Thoracic aorta (tissue), 2 donors: ENCODE measurements at regions not wholly inside any gene's neighbourhood (a gene's known extent, or its start where the extent isn't known, plus 50 kb on each side); places are given as distances from the start of the nearest gene placed in this dataset.
A peak's percentile ranks its signal among the peaks of the same experiment; 100 is the strongest.

ENCODE experiments used
- ATAC-seq: fragments of 150-250 bp; one replicate; pipeline ENCODE4 v1.8.0; 2017; ENCODE audit warnings: low read depth; ENCODE audit not compliant: insufficient number of reproducible peaks, low FRiP score
- DNase-seq: peaks from one replicate; pipeline ENCODE4 v3.0.0-alpha.2; 2020; ENCODE audit warnings: low spot score
- H3K27ac ChIP-seq, 2 donors: fragments of 200-600 bp; sonication (generic); 1 replicate in 1 of 2; 2 replicates in 1 of 2; pipeline ENCODE4 v1.5.1; 2016; ENCODE audit warnings: mild to moderate bottlenecking in 2 of 2, moderate library complexity in 2 of 2
- H3K27me3 ChIP-seq: fragments of 200-600 bp; sonication (generic); replicated peaks from 2 replicates; pipeline ENCODE4 v1.6.0; 2016; ENCODE audit warnings: mild to moderate bottlenecking; ENCODE audit not compliant: insufficient read depth
- H3K36me3 ChIP-seq: fragments of 200-600 bp; sonication (generic); one replicate; pipeline ENCODE4 v1.5.1; 2016
- H3K4me1 ChIP-seq, 2 donors: fragments of 200-600 bp; sonication (generic); 1 replicate in 1 of 2; 2 replicates in 1 of 2; pipeline versions ENCODE4 v1.5.1 to v1.6.0; 2016; ENCODE audit warnings: low read depth in 2 of 2, mild to moderate bottlenecking in 1 of 2; ENCODE audit not compliant: control insufficient read depth in 1 of 2
- H3K4me3 ChIP-seq: fragments of 200-600 bp; sonication (generic); 2 replicates; pipeline ENCODE4 v1.5.1; 2016; ENCODE audit warnings: mild to moderate bottlenecking
- H3K9me3 ChIP-seq: fragments of 200-600 bp; sonication (generic); 2 replicates; pipeline ENCODE4 v1.5.1; 2016
- CTCF ChIP-seq: fragments of 200-600 bp; sonication (generic); IDR thresholded peaks from one replicate; pipeline ENCODE4 v1.5.1; 2019; ENCODE audit warnings: antibody characterized with exemption

- no peaks in the 10 kb centered on the region for H3K27me3 ChIP-seq
- no peaks in the 10 kb centered on the region for H3K4me1 ChIP-seq
- DNase-seq (no peak), ATAC-seq (no peak)
- peak overlapping the region; percentile 58 for H3K4me3 ChIP-seq
- H3K27ac ChIP-seq: no peak overlapping the region
- peak; percentile 58 for TF ChIP-seq CTCF
- H3K9me3 ChIP-seq: no peaks in the 10 kb centered on the region
- no peaks in the 10 kb centered on the region for H3K36me3 ChIP-seq
These were observed 128.5 kb upstream of the ARX start for GRCh38 chrX:25144043-25144940.

- Histone ChIP-seq H3K36me3 (no peaks in the 10 kb centered on the region), H3K4me1 (no peaks in the 10 kb centered on the region), H3K9me3 (no peaks in the 10 kb centered on the region), H3K27ac (no peak overlapping the region), H3K4me3 (no peak overlapping the region), H3K27me3 (no peaks in the 10 kb centered on the region)
- ATAC-seq: no peak
- TF ChIP-seq CTCF: no peak
- DNase-seq: no peak
These were observed 127.8 kb upstream of the ARX start for GRCh38 chrX:25143596-25143995.

- DNase-seq (no peak), ATAC-seq (no peak)
- no peak for TF ChIP-seq CTCF
- Histone ChIP-seq H3K36me3 (no peaks in the 10 kb centered on the region), H3K4me3 (no peak overlapping the region), H3K27ac (no peak overlapping the region), H3K4me1 (no peaks in the 10 kb centered on the region), H3K27me3 (no peaks in the 10 kb centered on the region), H3K9me3 (no peaks in the 10 kb centered on the region)
These were observed 125.9 kb upstream of the ARX start for GRCh38 chrX:25141684-25142083.

GRCh38 chrX:25131055-25131454, 115.3 kb upstream of the ARX start:
- no peak for ATAC-seq
- Histone ChIP-seq H3K4me1 (no peaks in the 10 kb centered on the region), H3K4me3 (no peak overlapping the region), H3K27ac (no peak overlapping the region), H3K36me3 (no peaks in the 10 kb centered on the region), H3K27me3 (no peaks in the 10 kb centered on the region), H3K9me3 (no peaks in the 10 kb centered on the region)
- TF ChIP-seq CTCF: no peak
- no peak for DNase-seq

- Histone ChIP-seq H3K9me3 (no peaks in the 10 kb centered on the region), H3K4me3 (no peak overlapping the region), H3K4me1 (no peaks in the 10 kb centered on the region), H3K36me3 (no peaks in the 10 kb centered on the region), H3K27ac (no peak overlapping the region), H3K27me3 (no peaks in the 10 kb centered on the region)
- no peak for TF ChIP-seq CTCF
- DNase-seq (no peak), ATAC-seq (no peak)
These were observed 114.9 kb upstream of the ARX start for GRCh38 chrX:25130619-25131018.
